Amygdala (tissue), 56 donors: ENCODE measurements at regions not wholly inside any gene's neighbourhood (a gene's known extent, or its start where the extent isn't known, plus 50 kb on each side); places are given as distances from the start of the nearest gene placed in this dataset.

Source experiments
- DNase-seq, 56 donors: peaks; one replicate each; lab custom pipeline; 2025; lab: John Stamatoyannopoulos, UW

- no peak for DNase-seq
Measured at GRCh38 chr9:73022353-73022752, 69.5 kb upstream of the ALDH1A1 start.

- no peak for DNase-seq
Measured at GRCh38 chr9:73020877-73021276, 68.0 kb upstream of the ALDH1A1 start.

GRCh38 chr9:73014011-73014410 lies 61.2 kb upstream of the ALDH1A1 start:
- no peak for DNase-seq

GRCh38 chr9:73011956-73012355 lies 59.1 kb upstream of the ALDH1A1 start:
- no peak for DNase-seq

- peak in 3 of 56 donors; percentile 0 to 3 (median 2) for DNase-seq
Measured at GRCh38 chr9:73011181-73011750, 58.4 kb upstream of the ALDH1A1 start.

- DNase-seq, result no peak
Measured at GRCh38 chr9:73009649-73010288, 56.9 kb upstream of the ALDH1A1 start.

- no peak for DNase-seq
Measured at GRCh38 chr9:73007966-73008672, 55.3 kb upstream of the ALDH1A1 start.

GRCh38 chr9:73006986-73007385 lies 54.1 kb upstream of the ALDH1A1 start:
- no peak for DNase-seq
